Upper lobe of left lung (tissue), 4 donors: ENCODE measurements at regions not wholly inside any gene's neighbourhood (a gene's known extent, or its start where the extent isn't known, plus 50 kb on each side); places are given as distances from the start of the nearest gene placed in this dataset.

Experiments
- EP300 ChIP-seq, 4 donors: sonication (generic); formaldehyde crosslinking; IDR thresholded peaks; one replicate each; pipeline ENCODE4 v1.5.1; 2017; ENCODE audit warnings: antibody characterized with exemption in 4 of 4, control low read depth in 2 of 4
- POLR2A ChIP-seq, 4 donors: fragments of 450-650 bp; IDR thresholded peaks; one replicate each; pipeline ENCODE4 v1.5.1; 2016 to 2017; ENCODE audit warnings: antibody characterized with exemption in 4 of 4, mild to moderate bottlenecking in 2 of 4
- POLR2AphosphoS5 ChIP-seq, 2 donors: sonication (generic); formaldehyde crosslinking; IDR thresholded peaks; one replicate each; pipeline ENCODE4 v1.5.1; 2017; ENCODE audit warnings: antibody characterized with exemption in 2 of 2
- TF ChIP-seq, protein P1 (sequence below), 6 experiments: fragments of 450-650 bp in 4 of 6; fragments of 200-600 bp in 2 of 6; sonication (generic) in 2 of 6; IDR thresholded peaks; one replicate each; pipeline ENCODE4 v1.5.1; 2016 to 2019; ENCODE audit warnings: antibody characterized with exemption in 6 of 6

DNA sequence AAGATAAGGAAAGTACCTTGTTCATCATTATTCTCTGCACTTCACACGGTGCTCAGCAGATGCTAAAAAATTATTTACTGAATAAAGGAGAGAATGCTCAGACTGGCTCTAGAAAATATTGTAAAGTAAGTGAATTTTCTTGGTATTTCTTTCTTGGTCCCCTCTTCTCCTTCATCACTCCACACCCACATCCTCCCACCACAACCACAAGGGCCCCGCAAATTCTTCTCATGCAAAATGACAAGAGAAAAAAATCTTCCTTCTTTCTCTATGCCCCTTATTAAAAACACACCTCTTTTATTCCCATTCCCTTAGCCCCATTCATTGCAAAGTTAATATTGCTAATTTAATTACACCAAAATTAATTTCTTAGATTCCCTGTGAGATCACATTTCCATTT lies 74.2 kb upstream of the NEDD4L start:
- TF ChIP-seq POLR2AphosphoS5 (IDR thresholded peaks at IDR 0.05): no peak
- TF ChIP-seq, protein P1, sequence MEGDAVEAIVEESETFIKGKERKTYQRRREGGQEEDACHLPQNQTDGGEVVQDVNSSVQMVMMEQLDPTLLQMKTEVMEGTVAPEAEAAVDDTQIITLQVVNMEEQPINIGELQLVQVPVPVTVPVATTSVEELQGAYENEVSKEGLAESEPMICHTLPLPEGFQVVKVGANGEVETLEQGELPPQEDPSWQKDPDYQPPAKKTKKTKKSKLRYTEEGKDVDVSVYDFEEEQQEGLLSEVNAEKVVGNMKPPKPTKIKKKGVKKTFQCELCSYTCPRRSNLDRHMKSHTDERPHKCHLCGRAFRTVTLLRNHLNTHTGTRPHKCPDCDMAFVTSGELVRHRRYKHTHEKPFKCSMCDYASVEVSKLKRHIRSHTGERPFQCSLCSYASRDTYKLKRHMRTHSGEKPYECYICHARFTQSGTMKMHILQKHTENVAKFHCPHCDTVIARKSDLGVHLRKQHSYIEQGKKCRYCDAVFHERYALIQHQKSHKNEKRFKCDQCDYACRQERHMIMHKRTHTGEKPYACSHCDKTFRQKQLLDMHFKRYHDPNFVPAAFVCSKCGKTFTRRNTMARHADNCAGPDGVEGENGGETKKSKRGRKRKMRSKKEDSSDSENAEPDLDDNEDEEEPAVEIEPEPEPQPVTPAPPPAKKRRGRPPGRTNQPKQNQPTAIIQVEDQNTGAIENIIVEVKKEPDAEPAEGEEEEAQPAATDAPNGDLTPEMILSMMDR (IDR thresholded peaks at IDR 0.05): no peak
- no peak for TF ChIP-seq EP300 (IDR thresholded peaks at IDR 0.05)
- no peak for TF ChIP-seq POLR2A (IDR thresholded peaks at IDR 0.05)
